HG02938 (cell line): ENCODE measurements at regions not wholly inside any gene's neighbourhood (a gene's known extent, or its start where the extent isn't known, plus 50 kb on each side); places are given as distances from the start of the nearest gene placed in this dataset.

Source experiments
- ATAC-seq: cut with Tn5 transposase; IDR thresholded peaks from one replicate; pipeline ENCODE4 v1.9.1; 2021; ENCODE audit warnings: mild to moderate bottlenecking, moderate library complexity; ENCODE audit not compliant: unreplicated experiment

DNA sequence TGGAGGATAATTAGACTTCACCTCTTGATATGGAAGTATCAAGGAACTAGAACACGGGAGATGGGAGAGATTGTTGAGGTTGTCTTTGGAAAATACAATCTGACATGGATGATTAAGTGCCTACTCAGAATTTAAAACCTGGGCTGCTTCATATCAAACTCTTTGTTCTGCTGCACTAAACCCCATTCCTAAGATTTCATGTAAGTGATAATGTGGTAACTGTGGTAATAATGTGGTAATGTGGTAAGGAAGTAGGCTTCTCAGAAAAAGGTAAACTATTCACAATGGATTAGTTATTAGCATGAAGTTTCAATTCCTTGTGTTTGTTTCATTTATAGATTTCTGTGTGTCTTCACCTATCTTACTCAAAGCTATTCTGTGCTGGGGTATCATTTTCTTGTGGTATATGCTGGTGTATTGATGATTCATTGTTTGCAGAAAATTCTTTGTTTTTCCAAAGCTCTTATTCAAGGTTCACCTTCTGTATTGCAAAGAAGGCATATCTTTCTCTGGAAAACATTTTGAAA is 129.9 kb upstream of the TAC1 start:
- ATAC-seq = peak; percentile 94

DNA sequence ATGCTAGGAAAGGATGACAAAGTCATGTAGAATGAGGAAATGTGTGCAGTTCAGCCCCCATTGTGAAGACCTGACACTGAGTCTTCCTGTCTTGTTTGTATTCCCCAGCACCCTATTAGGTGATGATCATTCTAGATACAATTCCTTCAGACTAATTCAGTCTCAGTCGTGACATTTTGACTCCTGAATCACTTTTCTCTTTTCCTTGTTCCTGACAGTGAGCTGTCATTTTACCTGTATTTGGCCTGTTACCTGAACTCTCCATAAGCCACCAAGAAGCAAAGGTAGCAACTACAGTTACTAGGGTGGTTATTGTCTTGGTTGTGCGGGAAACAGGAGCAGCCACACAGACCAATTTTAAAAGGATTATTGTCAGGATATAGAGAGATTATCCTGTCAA is 111.4 kb upstream of the TAC1 start:
- ATAC-seq = no peak

DNA sequence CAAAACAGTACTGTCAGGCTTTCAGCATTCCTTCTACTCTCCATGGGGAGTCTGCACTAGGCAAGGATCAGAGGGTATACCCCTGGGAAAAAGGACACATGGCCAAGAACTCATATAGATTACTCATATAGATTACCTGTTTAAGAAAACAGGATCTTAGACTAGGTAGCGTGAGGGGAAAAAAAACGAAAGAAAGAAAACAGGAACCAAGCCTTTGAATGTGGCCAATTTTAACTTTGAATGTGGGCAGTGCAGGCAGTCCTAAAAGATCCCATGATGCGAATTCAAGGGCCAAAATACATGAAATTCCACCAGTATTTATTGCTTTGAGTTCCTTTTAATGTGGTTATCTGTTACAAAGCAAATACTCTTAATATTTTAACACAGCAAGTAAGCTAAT is 108.6 kb upstream of the TAC1 start:
- peak; percentile 99 for ATAC-seq

DNA sequence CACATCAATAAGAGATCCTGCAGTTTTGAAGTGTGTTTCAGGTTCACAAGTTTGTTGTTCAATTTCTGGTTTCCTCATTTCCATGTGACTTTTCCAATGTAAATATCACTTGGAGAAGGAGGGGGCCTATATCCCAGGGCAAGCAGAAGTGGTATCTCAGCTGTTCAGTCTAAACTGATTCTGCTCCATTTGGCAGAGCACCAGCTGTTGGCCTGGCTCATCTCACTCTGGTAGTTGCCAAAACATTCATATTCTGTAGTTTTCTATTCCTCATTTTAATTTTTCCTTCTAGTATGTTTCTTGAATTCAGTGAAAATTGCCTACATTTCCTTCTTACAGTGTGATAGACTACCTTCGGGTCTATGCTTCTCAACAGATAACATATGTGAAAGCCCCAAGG is 101.8 kb upstream of the TAC1 start:
- ATAC-seq = no peak

DNA sequence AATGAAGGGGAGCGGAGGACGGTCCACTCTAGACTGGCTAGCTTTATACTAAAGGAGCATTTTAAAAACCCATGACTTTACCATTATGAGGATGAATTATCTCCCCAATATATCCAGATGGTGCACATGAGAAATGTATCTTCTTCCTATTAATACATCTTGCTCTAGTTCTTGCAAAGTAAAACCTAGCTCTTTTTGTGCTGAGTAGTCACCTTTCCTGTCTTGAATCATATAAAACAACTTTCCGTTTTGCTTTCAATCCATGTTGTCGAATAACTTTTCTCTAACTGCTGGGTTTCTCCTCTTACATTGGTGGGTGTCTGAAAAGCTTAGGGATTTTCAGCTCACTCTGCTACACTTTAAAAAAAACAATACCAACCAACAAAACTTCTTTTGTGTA is 96.3 kb upstream of the TAC1 start:
- ATAC-seq = no peak

DNA sequence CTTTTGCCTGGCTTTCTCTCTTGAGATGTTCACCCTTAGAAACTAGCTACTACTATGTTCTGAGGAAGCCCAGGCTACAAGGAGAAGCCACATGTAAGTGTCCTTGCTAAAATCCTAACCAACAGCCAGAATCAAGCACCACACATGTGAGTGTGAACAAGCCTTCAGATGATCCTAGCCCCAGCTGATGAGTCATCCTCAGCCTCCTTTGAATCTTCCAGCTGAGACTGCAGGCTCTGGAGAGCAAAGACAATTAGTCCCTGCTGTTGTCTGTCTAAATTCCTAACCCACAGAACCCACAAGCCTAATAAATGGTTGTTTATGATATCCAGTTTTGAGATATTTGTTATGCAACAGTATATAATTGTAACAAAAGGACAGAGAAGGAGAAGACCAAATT is 92.8 kb upstream of the TAC1 start:
- ATAC-seq = no peak

DNA sequence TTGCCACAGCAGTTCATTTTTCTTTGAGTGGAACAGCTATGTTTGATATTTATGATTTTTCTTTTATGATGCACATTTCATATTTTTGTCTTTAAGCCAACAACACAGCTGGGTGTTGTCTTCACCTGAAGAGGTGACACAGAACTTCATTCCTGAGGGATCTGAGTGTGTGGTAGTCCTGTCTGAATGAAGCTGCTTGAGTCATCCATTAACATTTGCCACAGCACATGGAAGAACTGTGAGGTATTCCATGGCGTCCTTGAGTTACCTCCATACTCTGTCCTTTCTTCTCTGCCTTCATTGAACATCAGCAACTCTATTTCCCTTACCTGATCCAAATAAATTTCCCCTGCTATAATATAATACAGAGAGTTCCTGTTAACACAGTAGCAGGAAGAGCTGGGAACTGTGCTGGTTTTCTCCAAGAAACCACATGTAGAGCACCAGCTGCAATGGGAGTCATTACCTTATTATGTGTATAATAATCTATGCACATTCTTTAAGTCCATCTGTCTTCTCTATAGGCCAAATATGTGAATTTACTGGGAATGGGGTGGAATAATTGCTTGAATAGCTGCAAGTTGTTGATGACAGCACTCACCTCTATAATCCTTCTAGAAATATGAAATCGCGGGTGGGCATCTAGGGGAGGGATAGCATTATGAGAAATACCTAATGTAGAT is 72.4 kb upstream of the TAC1 start:
- ATAC-seq = no peak

DNA sequence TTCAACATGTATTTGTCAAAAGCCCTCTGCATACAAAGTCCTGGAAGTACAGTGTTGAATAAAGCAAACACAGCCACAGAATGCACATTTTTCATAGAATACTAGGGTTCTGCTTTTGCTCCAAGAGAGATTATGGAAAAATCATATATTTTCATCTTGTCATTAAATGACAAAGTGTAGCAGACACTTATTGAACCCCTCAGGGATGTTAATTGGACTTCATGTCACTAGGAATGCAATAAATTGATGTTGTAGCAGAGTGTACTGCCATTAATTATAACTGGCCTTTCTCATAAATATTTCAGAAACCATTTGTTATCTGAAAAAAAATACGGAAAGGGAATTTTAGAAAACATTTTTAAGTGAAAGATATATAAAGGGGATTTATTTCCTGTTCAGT is 64.5 kb upstream of the TAC1 start:
- no peak for ATAC-seq

DNA sequence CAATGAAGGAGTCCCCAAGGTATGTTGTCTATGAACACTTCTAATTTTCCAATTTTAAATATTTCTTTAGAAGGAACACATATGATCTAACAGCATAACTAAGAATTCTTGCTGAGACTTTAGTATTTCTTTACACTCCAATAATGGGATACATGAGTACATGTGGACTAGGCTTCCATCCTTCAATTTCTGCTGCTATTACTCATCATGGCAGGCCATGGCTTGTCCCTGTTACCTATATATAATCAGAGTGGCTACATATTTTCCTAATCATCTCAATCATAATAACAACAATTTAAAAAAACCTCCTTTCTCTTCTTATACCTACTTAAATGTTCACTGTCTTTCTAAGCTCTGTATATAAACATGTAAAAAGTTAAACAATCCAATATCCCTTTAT is 60.3 kb upstream of the TAC1 start:
- ATAC-seq = no peak

DNA sequence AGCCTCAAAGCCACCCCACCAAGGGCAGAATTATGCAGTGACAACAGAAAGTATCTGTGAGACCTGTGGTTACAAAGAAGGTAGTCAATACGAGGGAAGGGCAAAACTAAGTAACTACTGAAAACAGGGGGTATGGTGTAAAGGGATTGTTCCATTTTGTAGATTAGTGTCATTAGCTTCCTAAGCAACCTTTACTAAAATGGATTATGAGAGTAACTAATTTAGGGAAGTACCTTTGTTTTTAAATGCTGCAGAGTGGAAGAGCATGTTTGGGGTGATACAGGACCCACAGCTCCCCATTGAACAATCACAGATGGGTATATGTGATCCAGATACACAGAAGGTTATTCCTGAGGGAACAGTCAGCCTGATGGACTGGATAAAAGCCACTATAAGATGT is 51.3 kb upstream of the TAC1 start:
- no peak for ATAC-seq
